ENCODE measurements at regions not wholly inside any gene's neighbourhood (a gene's known extent, or its start where the extent isn't known, plus 50 kb on each side); places are given as distances from the start of the nearest gene placed in this dataset.

DNA sequence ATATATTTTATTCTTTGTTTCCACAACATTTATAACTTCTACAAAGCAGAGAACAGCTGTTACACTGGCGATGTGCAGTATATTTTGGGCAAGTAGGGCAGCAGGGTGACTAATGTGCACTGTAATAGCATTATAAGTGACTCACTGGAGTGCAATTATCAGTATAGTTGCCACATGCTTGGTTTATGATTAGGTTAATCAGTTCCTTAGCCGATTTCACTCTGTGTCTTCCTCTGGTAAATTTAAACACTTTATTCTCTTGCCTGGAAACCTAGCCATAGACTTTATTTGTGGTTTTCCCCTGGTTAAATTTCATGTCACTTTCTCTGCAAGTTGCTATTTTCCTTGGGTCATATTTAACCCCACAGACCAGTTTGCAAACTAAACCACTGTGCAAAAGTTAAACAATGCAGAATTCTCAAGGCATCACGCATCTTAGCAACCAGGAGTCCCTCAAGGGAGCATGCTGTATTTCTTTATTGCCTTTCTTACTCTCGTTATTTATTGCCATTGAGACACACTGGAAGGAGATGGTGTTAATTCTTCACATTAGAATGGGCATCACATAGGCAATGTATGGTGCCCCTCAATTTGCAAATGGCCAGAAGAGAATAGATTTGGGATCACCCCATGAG lies 690.2 kb upstream of the DPPA4 start:
- no peak overlapping the region for H3K27ac Mint-ChIP-seq
- no peak overlapping the region for H2BK15ac ChIP-seq (ENCODE audit: low read depth, low read length)
- H4K5ac ChIP-seq (ENCODE audit: insufficient read length, low read depth, low read length): no peak overlapping the region
- WGBS (ENCODE audit: extremely low coverage, insufficient read length, low lambda C conversion rate): no CpG with 5 or more reads among the region's 4 CpGs
- peaks cover 8 to 22% (median 18%) of the 10 kb centered on the region in 3 experiments for H3K36me3 Mint-ChIP-seq (ENCODE audit: insufficient read depth in 1 of 3, low read depth in 3 of 3)
- no peak overlapping the region for H2BK5ac ChIP-seq (ENCODE audit: insufficient read length, low read length)
- no peaks in the 10 kb centered on the region for H3K27me3 ChIP-seq (ENCODE audit: insufficient read depth, low read length)
- H3K4me3 Mint-ChIP-seq: no peak overlapping the region
- no peak overlapping the region for H3K56ac ChIP-seq (ENCODE audit: insufficient read length, low read depth, low read length)
- no peak overlapping the region for H4K8ac ChIP-seq (replicated peaks; ENCODE audit: insufficient read length, low read depth, low read length)
- TF ChIP-seq, protein P1, sequence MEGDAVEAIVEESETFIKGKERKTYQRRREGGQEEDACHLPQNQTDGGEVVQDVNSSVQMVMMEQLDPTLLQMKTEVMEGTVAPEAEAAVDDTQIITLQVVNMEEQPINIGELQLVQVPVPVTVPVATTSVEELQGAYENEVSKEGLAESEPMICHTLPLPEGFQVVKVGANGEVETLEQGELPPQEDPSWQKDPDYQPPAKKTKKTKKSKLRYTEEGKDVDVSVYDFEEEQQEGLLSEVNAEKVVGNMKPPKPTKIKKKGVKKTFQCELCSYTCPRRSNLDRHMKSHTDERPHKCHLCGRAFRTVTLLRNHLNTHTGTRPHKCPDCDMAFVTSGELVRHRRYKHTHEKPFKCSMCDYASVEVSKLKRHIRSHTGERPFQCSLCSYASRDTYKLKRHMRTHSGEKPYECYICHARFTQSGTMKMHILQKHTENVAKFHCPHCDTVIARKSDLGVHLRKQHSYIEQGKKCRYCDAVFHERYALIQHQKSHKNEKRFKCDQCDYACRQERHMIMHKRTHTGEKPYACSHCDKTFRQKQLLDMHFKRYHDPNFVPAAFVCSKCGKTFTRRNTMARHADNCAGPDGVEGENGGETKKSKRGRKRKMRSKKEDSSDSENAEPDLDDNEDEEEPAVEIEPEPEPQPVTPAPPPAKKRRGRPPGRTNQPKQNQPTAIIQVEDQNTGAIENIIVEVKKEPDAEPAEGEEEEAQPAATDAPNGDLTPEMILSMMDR (conservative IDR thresholded peaks at IDR 0.05): no peak
- no peaks in the 10 kb centered on the region for H3K4me1 Mint-ChIP-seq
- no peaks in the 10 kb centered on the region for H3K23me2 ChIP-seq (ENCODE audit: insufficient read length, low read depth, low read length, poor library complexity, severe bottlenecking)
- H2BK12ac ChIP-seq (ENCODE audit: insufficient read length, low read depth, low read length): no peak overlapping the region
- H3K27ac ChIP-seq (ENCODE audit: insufficient read length, low read depth, low read length): no peak overlapping the region
- no peak overlapping the region for H4K91ac ChIP-seq (ENCODE audit: insufficient read length, low read depth, low read length)
- no peak overlapping the region for H2AK5ac ChIP-seq (ENCODE audit: insufficient read length, low read length)
- no peaks in the 10 kb centered on the region for H3K4me1 ChIP-seq (ENCODE audit: insufficient read depth, low read length)
- H2BK120ac ChIP-seq (ENCODE audit: low read depth, low read length, poor library complexity, severe bottlenecking): no peak overlapping the region
- no peaks in the 10 kb centered on the region for H3K27me3 Mint-ChIP-seq (ENCODE audit: low read depth)
- H3K79me2 ChIP-seq (ENCODE audit: insufficient read depth, low read length): no peaks in the 10 kb centered on the region
- H3K18ac ChIP-seq (ENCODE audit: insufficient read length, low read depth, low read length): no peak overlapping the region
- DNase-seq: no peak
- H3K4me2 ChIP-seq (ENCODE audit: insufficient read depth, insufficient read length, low read length): no peak overlapping the region
- no peaks in the 10 kb centered on the region for H3K9me3 ChIP-seq (ENCODE audit: control insufficient read depth, low read depth, low read length)
- H3K23ac ChIP-seq (ENCODE audit: insufficient read length, low read depth, low read length): no peak overlapping the region
- no peak overlapping the region for H3K14ac ChIP-seq (ENCODE audit: insufficient read depth, low read length)
- H3K4ac ChIP-seq (ENCODE audit: low read depth, low read length): no peak overlapping the region
- H4K20me1 ChIP-seq (ENCODE audit: control insufficient read depth, insufficient read depth, insufficient read length): no peaks in the 10 kb centered on the region
- peaks cover 9 to 26% of the 10 kb centered on the region in 2 experiments for H3K9me3 Mint-ChIP-seq
- no peak overlapping the region for H3T11ph ChIP-seq (ENCODE audit: low read length)
- H2AFZ ChIP-seq (ENCODE audit: low read length): no peak overlapping the region
- no peak overlapping the region for H2BK20ac ChIP-seq (ENCODE audit: low read depth, low read length, poor library complexity, severe bottlenecking)
- no peak overlapping the region for H3K9ac ChIP-seq (ENCODE audit: extremely low read depth, insufficient read length, low read length)
- H3K79me1 ChIP-seq (ENCODE audit: insufficient read depth, low read depth, low read length, poor library complexity, severe bottlenecking): no peaks in the 10 kb centered on the region

Measured in H9 (cell line).